ENCODE measurements at regions not wholly inside any gene's neighbourhood (a gene's known extent, or its start where the extent isn't known, plus 50 kb on each side); places are given as distances from the start of the nearest gene placed in this dataset.

GRCh38 chr6:11855743-11856142 is 77.1 kb upstream of the ADTRP start:
- H3K27me3 ChIP-seq: no peaks in the 10 kb centered on the region
- no peak for DNase-seq
- H3K9me3 ChIP-seq: no peaks in the 10 kb centered on the region
- intact Hi-C loops (cut with DNase I): no loop called here
- H3K9ac ChIP-seq (ENCODE audit: low read depth in 2 of 2, low read length in 2 of 2): no peak overlapping the region
- no peak for TF ChIP-seq CTCF (IDR thresholded peaks at IDR 0.05)
- H3K4me1 ChIP-seq: no peaks in the 10 kb centered on the region
- H3K27ac ChIP-seq: no peak overlapping the region
- no peaks in the 10 kb centered on the region for H3K36me3 ChIP-seq
- no peak overlapping the region for H3K4me3 ChIP-seq

- intact Hi-C loops (cut with DNase I): no loop called here
- no peak overlapping the region for H3K4me3 ChIP-seq
- no peak overlapping the region for H3K9ac ChIP-seq (ENCODE audit: low read depth in 2 of 2, low read length in 2 of 2)
- no peaks in the 10 kb centered on the region for H3K9me3 ChIP-seq
- no peak for TF ChIP-seq CTCF (IDR thresholded peaks at IDR 0.05)
- H3K36me3 ChIP-seq: no peaks in the 10 kb centered on the region
- no peak for DNase-seq
- H3K27ac ChIP-seq: no peak overlapping the region
- H3K4me1 ChIP-seq: no peaks in the 10 kb centered on the region
- no peaks in the 10 kb centered on the region for H3K27me3 ChIP-seq
Observed at GRCh38 chr6:11854408-11855165, 76.0 kb upstream of the ADTRP start.

- H3K27me3 ChIP-seq: no peaks in the 10 kb centered on the region
- no peak overlapping the region for H3K4me3 ChIP-seq
- no peak overlapping the region for H3K27ac ChIP-seq
- no peak for TF ChIP-seq CTCF (IDR thresholded peaks at IDR 0.05)
- no peak for DNase-seq
- intact Hi-C loops (cut with DNase I): no loop called here
- no peaks in the 10 kb centered on the region for H3K4me1 ChIP-seq
- H3K36me3 ChIP-seq: no peaks in the 10 kb centered on the region
- H3K9ac ChIP-seq (ENCODE audit: low read depth in 2 of 2, low read length in 2 of 2): no peak overlapping the region
- no peaks in the 10 kb centered on the region for H3K9me3 ChIP-seq
Observed at GRCh38 chr6:11853678-11854407, 75.2 kb upstream of the ADTRP start.

- Histone ChIP-seq H3K27ac (no peak overlapping the region), H3K9ac (ENCODE audit: low read depth in 2 of 2, low read length in 2 of 2) (no peak overlapping the region), H3K36me3 (no peaks in the 10 kb centered on the region), H3K4me1 (no peaks in the 10 kb centered on the region), H3K27me3 (no peaks in the 10 kb centered on the region), H3K4me3 (no peak overlapping the region), H3K9me3 (no peaks in the 10 kb centered on the region)
- TF ChIP-seq CTCF (IDR thresholded peaks at IDR 0.05): no peak
- intact Hi-C loops (cut with DNase I): no loop called here
- no peak for DNase-seq
Observed at GRCh38 chr6:11852061-11852651, 73.6 kb upstream of the ADTRP start.

GRCh38 chr6:11851387-11851786 is 72.8 kb upstream of the ADTRP start:
- no peak for TF ChIP-seq CTCF (IDR thresholded peaks at IDR 0.05)
- DNase-seq: no peak
- H3K9ac ChIP-seq (ENCODE audit: low read depth in 2 of 2, low read length in 2 of 2): no peak overlapping the region
- no peaks in the 10 kb centered on the region for H3K36me3 ChIP-seq
- no peaks in the 10 kb centered on the region for H3K27me3 ChIP-seq
- no peak overlapping the region for H3K4me3 ChIP-seq
- no peaks in the 10 kb centered on the region for H3K4me1 ChIP-seq
- no peaks in the 10 kb centered on the region for H3K9me3 ChIP-seq
- no peak overlapping the region for H3K27ac ChIP-seq
- intact Hi-C loops (cut with DNase I): no loop called here
